IMR-90 (cell line): ENCODE measurements at regions not wholly inside any gene's neighbourhood (a gene's known extent, or its start where the extent isn't known, plus 50 kb on each side); places are given as distances from the start of the nearest gene placed in this dataset.

Experiments
- ATAC-seq: fragments of 200-7000 bp; cut with Tn5 transposase; 2 replicates; pipeline ENCODE4 v1.9.1; 2020; ENCODE audit warnings: low read depth, mild to moderate bottlenecking, moderate library complexity
- BruUV-seq: library from RNA; stranded (reverse); fragments of 400-500 nt; replicated peaks from 2 replicates; lab custom pipeline; 2021; lab: Mats Ljungman, UMichigan
- CTCF ChIA-PET: fragments of 300-600 bp; formaldehyde crosslinking; extraction: SDS; loops from one replicate; lab custom pipeline; 2021; ENCODE audit warnings: antibody characterized with exemption; lab: Yijun Ruan, JAX
- POLR2A ChIA-PET: fragments of 300-600 bp; sonication (Branson Sonifier 250); formaldehyde crosslinking; loops from one replicate; lab custom pipeline; 2022; ENCODE audit warnings: antibody characterized with exemption; ENCODE audit not compliant: unreplicated experiment; lab: Charles Lee
- DNase-seq: peaks from one replicate; pipeline ENCODE4 v3.0.0; 2013
- H2AFZ ChIP-seq: replicated peaks from 2 replicates; pipeline ENCODE3; 2013; ENCODE audit warnings: low read length, mild to moderate bottlenecking; ENCODE audit not compliant: poor library complexity
- H2AK5ac ChIP-seq: 2 replicates; pipeline ENCODE4 v1.6.1; 2013; ENCODE audit warnings: low read depth, low read length, inconsistent platforms
- H2AK9ac ChIP-seq: replicated peaks from 2 replicates; pipeline ENCODE3; 2013; ENCODE audit warnings: mild to moderate bottlenecking, low read depth, low read length, moderate library complexity; ENCODE audit not compliant: poor library complexity
- H2BK120ac ChIP-seq: 2 replicates; pipeline ENCODE4 v1.6.1; 2013; ENCODE audit warnings: low read depth, low read length, inconsistent platforms
- H2BK15ac ChIP-seq: 3 replicates; pipeline ENCODE4 v1.6.1; 2013; ENCODE audit warnings: low read depth, low read length, inconsistent platforms
- H2BK20ac ChIP-seq: 2 replicates; pipeline ENCODE4 v1.6.1; 2013; ENCODE audit warnings: low read depth, mild to moderate bottlenecking, inconsistent platforms, low read length, moderate library complexity
- H2BK5ac ChIP-seq: 2 replicates; pipeline ENCODE4 v1.6.1; 2013; ENCODE audit warnings: mild to moderate bottlenecking, low read depth, low read length, inconsistent platforms; ENCODE audit not compliant: poor library complexity, severe bottlenecking
- H3K14ac ChIP-seq: replicated peaks from 2 replicates; pipeline ENCODE4 v1.6.1; 2013; ENCODE audit warnings: low read depth, low read length, inconsistent platforms
- H3K18ac ChIP-seq: 2 replicates; pipeline ENCODE4 v1.6.1; 2013; ENCODE audit warnings: low read depth, low read length, control low read depth
- H3K23ac ChIP-seq: 2 replicates; pipeline ENCODE4 v1.6.1; 2013; ENCODE audit warnings: low read depth, low read length, inconsistent platforms
- H3K27ac ChIP-seq: 2 replicates; pipeline ENCODE4 v1.5.1; 2013; ENCODE audit warnings: mild to moderate bottlenecking, control low read depth, low read length; ENCODE audit not compliant: insufficient read depth
- H3K27me3 ChIP-seq: 2 replicates; pipeline ENCODE4 v1.6.1; 2013; ENCODE audit warnings: low read length; ENCODE audit not compliant: control insufficient read depth, insufficient read depth
- H3K36me3 ChIP-seq: 2 replicates; pipeline ENCODE4 v1.6.1; 2013; ENCODE audit warnings: low read length, mixed read lengths; ENCODE audit not compliant: control insufficient read depth, insufficient read depth
- H3K4ac ChIP-seq: 2 replicates; pipeline ENCODE4 v1.6.1; 2013; ENCODE audit warnings: low read depth, low read length, inconsistent platforms
- H3K4me1 ChIP-seq: 2 replicates; pipeline ENCODE4 v1.6.1; 2013; ENCODE audit warnings: low read length, mixed read lengths; ENCODE audit not compliant: control insufficient read depth, insufficient read depth
- H3K4me2 ChIP-seq: 2 replicates; pipeline ENCODE4 v1.6.1; 2013; ENCODE audit warnings: low read depth, mild to moderate bottlenecking, control low read depth, low read length, moderate library complexity
- H3K4me3 ChIP-seq: 2 replicates; pipeline ENCODE4 v1.5.1; 2013; ENCODE audit warnings: low read depth, mild to moderate bottlenecking, control low read depth, low read length, moderate library complexity; ENCODE audit not compliant: insufficient read depth
- H3K56ac ChIP-seq: 2 replicates; pipeline ENCODE4 v1.6.1; 2013; ENCODE audit warnings: low read length, inconsistent platforms; ENCODE audit not compliant: insufficient read depth; ENCODE audit errors: extremely low read depth
- H3K79me1 ChIP-seq, 2 experiments: 2 replicates each; pipeline ENCODE4 v1.6.1; 2013; ENCODE audit warnings: low read length in 2 of 2, inconsistent platforms in 1 of 2, low read depth in 1 of 2
- H3K9ac ChIP-seq: 2 replicates; pipeline ENCODE4 v1.6.1; 2013; ENCODE audit warnings: low read depth, low read length, control low read depth
- H3K9me1 ChIP-seq: 2 replicates; pipeline ENCODE4 v1.6.1; 2013; ENCODE audit warnings: low read length, inconsistent platforms; ENCODE audit not compliant: insufficient read depth
- H3K9me3 ChIP-seq: 2 replicates; pipeline ENCODE4 v1.6.1; 2013; ENCODE audit warnings: low read length; ENCODE audit not compliant: control insufficient read depth, insufficient read depth
- H4K20me1 ChIP-seq: 2 replicates; pipeline ENCODE4 v1.6.1; 2013; ENCODE audit warnings: low read length, inconsistent platforms; ENCODE audit not compliant: insufficient read depth
- H4K5ac ChIP-seq: 2 replicates; pipeline ENCODE4 v1.6.1; 2013; ENCODE audit warnings: mild to moderate bottlenecking, low read depth, low read length, control low read depth
- H4K8ac ChIP-seq, 2 experiments: 2 replicates each; pipeline ENCODE4 v1.6.1; 2013; ENCODE audit warnings: low read depth in 2 of 2, low read length in 2 of 2, control low read depth in 1 of 2, inconsistent platforms in 1 of 2
- H4K91ac ChIP-seq: 2 replicates; pipeline ENCODE4 v1.6.1; 2013; ENCODE audit warnings: low read depth, low read length, inconsistent platforms; ENCODE audit not compliant: insufficient read depth
- BHLHE40 ChIP-seq: fragments of 150-350 bp; IDR thresholded peaks from 2 replicates; pipeline ENCODE4 v1.6.1; 2016; ENCODE audit warnings: mild to moderate bottlenecking, low read depth, low read length
- POLR2A ChIP-seq: IDR thresholded peaks from 2 replicates; pipeline ENCODE4 v1.6.1; 2012; ENCODE audit warnings: mild to moderate bottlenecking, low read depth, low read length
- RCOR1 ChIP-seq: IDR thresholded peaks from 2 replicates; pipeline ENCODE4 v1.6.1; 2012; ENCODE audit warnings: mild to moderate bottlenecking, low read length, improper control_type of control experiment; ENCODE audit not compliant: insufficient replicate concordance
- USF2 ChIP-seq: fragments of 150-350 bp; IDR thresholded peaks from 2 replicates; pipeline ENCODE4 v1.6.1; 2017; ENCODE audit warnings: mild to moderate bottlenecking, antibody characterized with exemption, low read length, low read depth
- WGBS, 2 experiments: methylation state at CpG; one replicate each; pipeline versions ENCODE4 v1.1.5 to v1.1.7; 2013; ENCODE audit warnings: missing lambda C conversion rate in 2 of 2; ENCODE audit not compliant: insufficient read length in 1 of 2; ENCODE audit errors: extremely low coverage in 2 of 2; 5-methylcytosine and 5-hydroxymethylcytosine counted together
- dilution Hi-C: fragments of 300-500 bp; cut with HindIII; formaldehyde crosslinking; loops from one replicate; pipeline ENCODE4 v1.14.3; 2018; ENCODE audit warnings: low sequenced_read_pairs; ENCODE audit not compliant: unreplicated experiment
- in situ Hi-C: fragments of 300-500 bp; cut with MboI; formaldehyde crosslinking; loops from 3 replicates; pipeline ENCODE4 v1.14.3; 2019; ENCODE audit warnings: low sequenced_read_pairs, inconsistent platforms, mixed read lengths
- intact Hi-C: fragments of 100-400 bp; cut with micrococcal nuclease; formaldehyde crosslinking; loops from 2 replicates; pipeline ENCODE4 v1.10.0; 2022

GRCh38 chr7:354597-355470, 64.9 kb downstream of the FOXL3 start:
- dilution Hi-C loops: no loop called here
- in situ Hi-C loops: no loop called here
- Histone ChIP-seq H3K18ac (no peak overlapping the region), H2AK5ac (no peak overlapping the region), H3K36me3 (no peaks in the 10 kb centered on the region), H4K5ac (no peak overlapping the region), H3K79me1 (no peaks in the 10 kb centered on the region), H3K9me3 (peaks cover 23% of the 10 kb centered on the region), H3K9ac (no peak overlapping the region), H3K56ac (no peak overlapping the region), H3K9me1 (no peaks in the 10 kb centered on the region), H2BK20ac (no peak overlapping the region), H3K4me3 (no peak overlapping the region), H2BK120ac (no peak overlapping the region), H2AFZ (no peak overlapping the region), H3K14ac (no peak overlapping the region), H2AK9ac (no peak overlapping the region), H3K4me2 (no peak overlapping the region), H3K4me1 (no peaks in the 10 kb centered on the region), H2BK5ac (no peak overlapping the region), H3K27me3 (peaks cover 15% of the 10 kb centered on the region; the same call in 1 of the 2 replicates), H4K20me1 (no peaks in the 10 kb centered on the region), H3K27ac (no peak overlapping the region), H4K8ac (no peak overlapping the region), H3K23ac (no peak overlapping the region), H4K91ac (no peak overlapping the region), H2BK15ac (no peak overlapping the region), H3K4ac (no peak overlapping the region)
- ATAC-seq (no peak), DNase-seq (no peak)
- intact Hi-C loops: no loop called here
- WGBS, 2 experiments: 83% methylated on average over 18 of the region's 24 CpGs; no CpG with 5 or more reads in 1 of the 2 experiments
- ChIA-PET POLR2A (no interaction called here), CTCF (no interaction called here)
- TF ChIP-seq POLR2A (no peak), USF2 (no peak), RCOR1 (no peak), BHLHE40 (no peak)
- no TSS peak for BruUV-seq
